HepG2 (cell line): ENCODE measurements at regions not wholly inside any gene's neighbourhood (a gene's known extent, or its start where the extent isn't known, plus 50 kb on each side); places are given as distances from the start of the nearest gene placed in this dataset.

ENCODE experiments used
- ATAC-seq: fragments of 200-7000 bp; cut with Tn5 transposase; 3 replicates; pipeline ENCODE4 v1.9.1; 2020; ENCODE audit warnings: mild to moderate bottlenecking, moderate library complexity
- BruUV-seq: library from RNA; stranded (reverse); fragments of 400-500 nt; replicated peaks from 2 replicates; lab custom pipeline; 2021; lab: Mats Ljungman, UMichigan
- CTCF ChIA-PET: fragments of 300-600 bp; formaldehyde crosslinking; extraction: SDS; loops from one replicate; lab custom pipeline; 2021; ENCODE audit warnings: low total read pairs, inconsistent platforms, low intra/inter-chr PET ratio; lab: Yijun Ruan, JAX
- POLR2A ChIA-PET: fragments of 350-600 bp; sonication (Branson Sonifier 250); formaldehyde crosslinking; loops from one replicate; lab custom pipeline; 2020; ENCODE audit warnings: antibody characterized with exemption, inconsistent platforms; lab: Yijun Ruan, JAX
- DNase-seq: peaks from one replicate; pipeline ENCODE4 v3.0.0-alpha.2; 2015; ENCODE audit warnings: low spot score
- FAIRE-seq: peaks from 3 replicates; lab custom pipeline; 2011; peaks lifted over from hg19 to GRCh38; lab: Jason Lieb, UNC
- H2AFZ ChIP-seq: one replicate; pipeline ENCODE4 v1.6.1; 2011; ENCODE audit warnings: low read length, inconsistent platforms
- H3K27ac ChIP-seq: fragments of 300-600 bp; 3 replicates; pipeline ENCODE4 v1.8.0; 2011; ENCODE audit warnings: mixed run types, mild to moderate bottlenecking, mixed read lengths, low read length, inconsistent platforms; ENCODE audit not compliant: insufficient read depth; ENCODE audit errors: extremely low read length
- H3K27me3 ChIP-seq, 2 experiments: fragments of 200-600 bp in 1 of 2; 2 replicates in 1 of 2; 3 replicates in 1 of 2; pipeline versions ENCODE4 v1.6.0 to v1.8.0; 2011; ENCODE audit warnings: low read length in 2 of 2, mild to moderate bottlenecking in 2 of 2, moderate library complexity in 2 of 2, inconsistent platforms in 1 of 2; ENCODE audit not compliant: insufficient read depth in 2 of 2, control insufficient read depth in 1 of 2
- H3K36me3 ChIP-seq, 2 experiments: fragments of 200-600 bp in 1 of 2; replicated peaks in 1 of 2; 2 replicates in 1 of 2; 3 replicates in 1 of 2; pipeline versions ENCODE4 v1.5.1 to v1.8.0; 2011; ENCODE audit warnings: low read length in 2 of 2, inconsistent platforms in 1 of 2; ENCODE audit not compliant: insufficient read depth in 2 of 2, control insufficient read depth in 1 of 2
- H3K4me1 ChIP-seq: 2 replicates; pipeline ENCODE4 v1.5.1; 2012; ENCODE audit warnings: low read length, inconsistent platforms; ENCODE audit not compliant: insufficient read depth
- H3K4me2 ChIP-seq: 2 replicates; pipeline ENCODE4 v1.6.0; 2011; ENCODE audit warnings: low read depth, low read length, inconsistent platforms
- H3K4me3 ChIP-seq, 3 experiments: fragments of 200-600 bp in 1 of 3; sonication (generic), shearing (Covaris generic) in 1 of 3; replicated peaks in 1 of 3; 2 replicates each; pipeline ENCODE4 v1.5.1; 2011 to 2016; ENCODE audit warnings: low read length in 3 of 3, inconsistent platforms in 2 of 3, low read depth in 2 of 3, mild to moderate bottlenecking in 2 of 3, control low read depth in 1 of 3, mixed read lengths in 1 of 3; ENCODE audit not compliant: insufficient read depth in 1 of 3
- H3K79me2 ChIP-seq: one replicate; pipeline ENCODE4 v1.6.1; 2011; ENCODE audit warnings: low read length, inconsistent platforms; ENCODE audit not compliant: insufficient read depth
- H3K9ac ChIP-seq: 2 replicates; pipeline ENCODE4 v1.6.0; 2011; ENCODE audit warnings: mild to moderate bottlenecking, low read depth, low read length, inconsistent platforms; ENCODE audit not compliant: insufficient read depth
- H3K9me3 ChIP-seq: 2 replicates; pipeline ENCODE4 v1.5.1; 2012; ENCODE audit warnings: mild to moderate bottlenecking, low read length
- H4K20me1 ChIP-seq: 2 replicates; pipeline ENCODE4 v1.6.0; 2011; ENCODE audit warnings: inconsistent platforms, mild to moderate bottlenecking, low read length, moderate library complexity; ENCODE audit not compliant: insufficient read depth
- ATAD3A ChIP-seq: sonication (generic); formaldehyde crosslinking; IDR thresholded peaks from 2 replicates; pipeline ENCODE4 v1.4.0; 2020; ENCODE audit warnings: missing genetic modification reagents
- ATRX ChIP-seq: sonication (generic); formaldehyde crosslinking; IDR thresholded peaks from 2 replicates; pipeline ENCODE4 v1.4.0; 2020; ENCODE audit warnings: missing genetic modification reagents, borderline replicate concordance
- FOXM1 ChIP-seq: sonication (generic); formaldehyde crosslinking; IDR thresholded peaks from 2 replicates; pipeline ENCODE4 v1.5.0; 2020; ENCODE audit warnings: missing genetic modification reagents
- GATA4 ChIP-seq: sonication (generic); IDR thresholded peaks from 2 replicates; pipeline ENCODE4 v1.6.1; 2016; ENCODE audit warnings: antibody characterized with exemption, low read depth, borderline replicate concordance
- KLF13 ChIP-seq: sonication (generic); formaldehyde crosslinking; IDR thresholded peaks from 2 replicates; pipeline ENCODE4 v1.4.0; 2020; ENCODE audit warnings: mild to moderate bottlenecking, missing genetic modification reagents
- MED13 ChIP-seq: sonication (generic); formaldehyde crosslinking; IDR thresholded peaks from 2 replicates; pipeline ENCODE4 v1.5.0; 2020; ENCODE audit warnings: missing genetic modification reagents
- MIXL1 ChIP-seq: IDR thresholded peaks from 2 replicates; pipeline ENCODE4 v1.6.1; 2016
- RELA ChIP-seq: sonication (generic); formaldehyde crosslinking; IDR thresholded peaks from 2 replicates; pipeline ENCODE4 v1.4.0; 2020; ENCODE audit warnings: missing genetic modification reagents
- ZBTB34 ChIP-seq: sonication (generic); formaldehyde crosslinking; IDR thresholded peaks from 2 replicates; pipeline ENCODE4 v1.8.0; 2022; ENCODE audit warnings: mild to moderate bottlenecking, missing genetic modification reagents
- ZNF501 ChIP-seq: sonication (generic); formaldehyde crosslinking; IDR thresholded peaks from 2 replicates; pipeline ENCODE4 v1.5.1; 2020; ENCODE audit warnings: mild to moderate bottlenecking, moderate library complexity, missing genetic modification reagents
- ZNF883 ChIP-seq: sonication (generic); formaldehyde crosslinking; IDR thresholded peaks from 2 replicates; pipeline ENCODE4 v1.5.1; 2020; ENCODE audit warnings: mild to moderate bottlenecking, missing genetic modification reagents; ENCODE audit errors: not compliant biosample characterization
- ZSCAN12 ChIP-seq: sonication (generic); formaldehyde crosslinking; IDR thresholded peaks from 2 replicates; pipeline ENCODE4 v1.9.0; 2021; ENCODE audit warnings: mild to moderate bottlenecking, missing genetic modification reagents
- ZXDC ChIP-seq: sonication (generic); formaldehyde crosslinking; IDR thresholded peaks from 2 replicates; pipeline ENCODE4 v1.5.0; 2020; ENCODE audit warnings: mild to moderate bottlenecking, missing genetic modification reagents
- WGBS: methylation state at CpG from one replicate; pipeline ENCODE4 v1.1.6; 2017; ENCODE audit warnings: low lambda C conversion rate; 5-methylcytosine and 5-hydroxymethylcytosine counted together
- in situ Hi-C: cut with HindIII; loops from 2 replicates; pipeline ENCODE4 v1.10.0; 2017; ENCODE audit warnings: low pct_unique_long_range_greater_than_20kb; ENCODE audit not compliant: extremely low pct_ligation_motif_present
- intact Hi-C: fragments of 100-400 bp; cut with micrococcal nuclease; formaldehyde crosslinking; loops from one replicate; pipeline ENCODE4 v1.10.0; 2022; ENCODE audit not compliant: unreplicated experiment
- TF ChIP-seq, protein P1 (sequence below): sonication (generic); formaldehyde crosslinking; IDR thresholded peaks from 2 replicates; pipeline ENCODE4 v1.5.1; 2020; ENCODE audit warnings: missing genetic modification reagents, mild to moderate bottlenecking, borderline replicate concordance

GRCh38 chr4:164320847-164321246 lies 433.1 kb upstream of the SMIM31 start (continued):
- TF ChIP-seq MED13 (CRISPR knock-in tag), result no peak
- no peak for TF ChIP-seq ZBTB34 (CRISPR knock-in tag)
- no peak for TF ChIP-seq ZNF883 (CRISPR knock-in tag)
- TF ChIP-seq RELA, result no peak
- TF ChIP-seq ZNF501, result no peak
- no peak for TF ChIP-seq ZXDC (CRISPR knock-in tag)
- TF ChIP-seq ZSCAN12, result no peak

DNA sequence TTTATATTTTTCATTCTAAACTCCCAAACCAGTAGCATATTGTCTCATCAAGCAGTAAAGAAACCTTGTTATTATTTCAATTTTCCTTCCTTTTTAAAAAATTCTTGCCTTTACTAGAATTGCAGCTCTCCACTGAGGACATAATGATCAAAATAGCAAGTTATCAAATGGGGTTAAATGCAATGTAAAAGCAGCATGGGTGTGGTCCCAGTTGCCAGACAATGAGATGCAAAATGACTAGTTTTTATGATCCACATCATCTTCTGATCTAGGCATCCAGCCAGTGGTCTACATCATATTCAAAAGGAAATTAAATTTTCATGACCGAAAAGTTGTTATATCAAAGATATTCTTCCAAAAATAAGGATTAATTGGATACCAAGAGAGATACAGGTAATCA lies 427.9 kb upstream of the SMIM31 start:
- no peaks in the 10 kb centered on the region for H3K36me3 ChIP-seq
- H3K9ac ChIP-seq, result no peak overlapping the region
- no peak overlapping the region for H2AFZ ChIP-seq
- ATAC-seq, result no peak
- no peaks in the 10 kb centered on the region for H4K20me1 ChIP-seq
- in situ Hi-C loops (no loop called here), intact Hi-C loops (no loop called here)
- H3K9me3 ChIP-seq, result no peaks in the 10 kb centered on the region
- TF ChIP-seq MIXL1 (CRISPR knock-in tag) (no peak), GATA4 (no peak), FOXM1 (CRISPR knock-in tag) (no peak), ATRX (CRISPR knock-in tag) (no peak), KLF13 (CRISPR knock-in tag) (no peak), ATAD3A (CRISPR knock-in tag) (no peak)
- TF ChIP-seq, protein P1, sequence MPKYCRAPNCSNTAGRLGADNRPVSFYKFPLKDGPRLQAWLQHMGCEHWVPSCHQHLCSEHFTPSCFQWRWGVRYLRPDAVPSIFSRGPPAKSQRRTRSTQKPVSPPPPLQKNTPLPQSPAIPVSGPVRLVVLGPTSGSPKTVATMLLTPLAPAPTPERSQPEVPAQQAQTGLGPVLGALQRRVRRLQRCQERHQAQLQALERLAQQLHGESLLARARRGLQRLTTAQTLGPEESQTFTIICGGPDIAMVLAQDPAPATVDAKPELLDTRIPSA, result no peak
- no peak for DNase-seq
- WGBS, result 0% methylated on average over 1 of the region's 1 CpG
- CTCF ChIA-PET, result no interaction called here
- H3K4me3 ChIP-seq, result no peak overlapping the region
- no peaks in the 10 kb centered on the region for H3K79me2 ChIP-seq
- no peaks in the 10 kb centered on the region for H3K4me1 ChIP-seq
- no peaks in the 10 kb centered on the region; a peak in 1 of 5 replicates for H3K27me3 ChIP-seq
- POLR2A ChIA-PET, result no interaction called here
- no peak overlapping the region for H3K27ac ChIP-seq
- FAIRE-seq, result no peak
- no peak overlapping the region for H3K4me2 ChIP-seq
- BruUV-seq, result no TSS peak
